ENCODE measurements at regions not wholly inside any gene's neighbourhood (a gene's known extent, or its start where the extent isn't known, plus 50 kb on each side); places are given as distances from the start of the nearest gene placed in this dataset.

- CTCF ChIA-PET: no interaction called here
- Histone ChIP-seq H3K27me3 (replicated peaks; ENCODE audit: insufficient read depth, low read depth, low read length, poor library complexity) (no peaks in the 10 kb centered on the region), H3K4me3 (ENCODE audit: low read depth, low read length, poor library complexity, severe bottlenecking) (no peak overlapping the region), H3K9me3 (ENCODE audit: low read depth, low read length, poor library complexity, severe bottlenecking) (no peaks in the 10 kb centered on the region), H3K36me3 (ENCODE audit: insufficient read depth, low read length, poor library complexity, severe bottlenecking) (no peaks in the 10 kb centered on the region), H3K4me1 (ENCODE audit: insufficient read depth, low read length, poor library complexity, severe bottlenecking) (no peaks in the 10 kb centered on the region), H3K27ac (ENCODE audit: low read depth, low read length, poor library complexity, severe bottlenecking) (no peak overlapping the region)
- no peak for DNase-seq (ENCODE audit: low spot score)
- POLR2A ChIA-PET (ENCODE audit: low non-redundant PET): no interaction called here
- intact Hi-C loops (cut with micrococcal nuclease; ENCODE audit: unreplicated experiment): no loop called here
- BruUV-seq (replicated peaks): no TSS peak
- TF ChIP-seq EZH2 (IDR thresholded peaks at IDR 0.05; ENCODE audit: borderline replicate concordance, low read depth, low read length, poor library complexity, severe bottlenecking): no peak
- TF ChIP-seq CTCF (conservative IDR thresholded peaks at IDR 0.05; ENCODE audit: low read depth, low read length): no peak
These were observed 552.0 kb downstream of the SI start for GRCh38 chr3:164526250-164526649.

GRCh38 chr3:164524201-164524600, 554.1 kb downstream of the SI start:
- ChIA-PET POLR2A (ENCODE audit: low non-redundant PET) (no interaction called here), CTCF (no interaction called here)
- Histone ChIP-seq H3K27ac (ENCODE audit: low read depth, low read length, poor library complexity, severe bottlenecking) (no peak overlapping the region), H3K4me1 (ENCODE audit: insufficient read depth, low read length, poor library complexity, severe bottlenecking) (no peaks in the 10 kb centered on the region), H3K9me3 (ENCODE audit: low read depth, low read length, poor library complexity, severe bottlenecking) (no peaks in the 10 kb centered on the region), H3K4me3 (ENCODE audit: low read depth, low read length, poor library complexity, severe bottlenecking) (no peak overlapping the region), H3K36me3 (ENCODE audit: insufficient read depth, low read length, poor library complexity, severe bottlenecking) (no peaks in the 10 kb centered on the region), H3K27me3 (replicated peaks; ENCODE audit: insufficient read depth, low read depth, low read length, poor library complexity) (no peaks in the 10 kb centered on the region)
- no TSS peak for BruUV-seq (replicated peaks)
- DNase-seq (ENCODE audit: low spot score): no peak
- intact Hi-C loops (cut with micrococcal nuclease; ENCODE audit: unreplicated experiment): no loop called here
- TF ChIP-seq CTCF (conservative IDR thresholded peaks at IDR 0.05; ENCODE audit: low read depth, low read length): no peak
- TF ChIP-seq EZH2 (IDR thresholded peaks at IDR 0.05; ENCODE audit: borderline replicate concordance, low read depth, low read length, poor library complexity, severe bottlenecking): no peak

GRCh38 chr3:164522073-164522763, 556.1 kb downstream of the SI start:
- BruUV-seq (replicated peaks): no TSS peak
- Histone ChIP-seq H3K27ac (ENCODE audit: low read depth, low read length, poor library complexity, severe bottlenecking) (no peak overlapping the region), H3K27me3 (replicated peaks; ENCODE audit: insufficient read depth, low read depth, low read length, poor library complexity) (no peaks in the 10 kb centered on the region), H3K4me3 (ENCODE audit: low read depth, low read length, poor library complexity, severe bottlenecking) (no peak overlapping the region), H3K36me3 (ENCODE audit: insufficient read depth, low read length, poor library complexity, severe bottlenecking) (no peaks in the 10 kb centered on the region), H3K9me3 (ENCODE audit: low read depth, low read length, poor library complexity, severe bottlenecking) (no peaks in the 10 kb centered on the region), H3K4me1 (ENCODE audit: insufficient read depth, low read length, poor library complexity, severe bottlenecking) (no peaks in the 10 kb centered on the region)
- no peak for TF ChIP-seq CTCF (conservative IDR thresholded peaks at IDR 0.05; ENCODE audit: low read depth, low read length)
- no peak for TF ChIP-seq EZH2 (IDR thresholded peaks at IDR 0.05; ENCODE audit: borderline replicate concordance, low read depth, low read length, poor library complexity, severe bottlenecking)
- no peak for DNase-seq (ENCODE audit: low spot score)
- ChIA-PET CTCF (no interaction called here), POLR2A (ENCODE audit: low non-redundant PET) (no interaction called here)
- intact Hi-C loops (cut with micrococcal nuclease; ENCODE audit: unreplicated experiment): no loop called here

All from A673 (cell line).